HEK293 (cell line): ENCODE measurements at regions not wholly inside any gene's neighbourhood (a gene's known extent, or its start where the extent isn't known, plus 50 kb on each side); places are given as distances from the start of the nearest gene placed in this dataset.

Experiments
- CTCF ChIA-PET: fragments of 350-600 bp; formaldehyde crosslinking; extraction: SDS; loops from one replicate; lab custom pipeline; 2021; ENCODE audit warnings: antibody characterized with exemption; lab: Yijun Ruan, JAX
- POLR2A ChIA-PET: fragments of 300-600 bp; formaldehyde crosslinking; extraction: SDS; loops from one replicate; lab custom pipeline; 2020; ENCODE audit warnings: antibody characterized with exemption, inconsistent platforms; lab: Yijun Ruan, JAX
- H3K27ac ChIP-seq: fragments of 200-500 bp; sonication (Bioruptor generic); 2 replicates; pipeline ENCODE4 v1.5.1; 2014; ENCODE audit warnings: low read depth, low read length, control low read depth, inconsistent platforms; ENCODE audit errors: extremely low read depth
- H3K36me3 ChIP-seq, 2 experiments: fragments of 200-500 bp in 1 of 2; sonication (Bioruptor generic) in 1 of 2; 1 replicate in 1 of 2; 2 replicates in 1 of 2; pipeline ENCODE4 v1.5.1; 2014 to 2017; ENCODE audit warnings: inconsistent platforms in 2 of 2, low read length in 2 of 2; ENCODE audit not compliant: control insufficient read depth in 2 of 2, insufficient read depth in 1 of 2
- H3K4me1 ChIP-seq: fragments of 200-500 bp; sonication (Bioruptor generic); 2 replicates; pipeline ENCODE4 v1.5.1; 2014; ENCODE audit warnings: mild to moderate bottlenecking, low read length, inconsistent platforms; ENCODE audit not compliant: control insufficient read depth, insufficient read depth
- H3K4me3 ChIP-seq: 2 replicates; pipeline ENCODE4 v1.5.1; 2011; ENCODE audit warnings: low read depth, mild to moderate bottlenecking, control low read depth, low read length, moderate library complexity
- H3K9me3 ChIP-seq: fragments of 200-500 bp; sonication (Bioruptor generic); 2 replicates; pipeline ENCODE4 v1.5.1; 2014; ENCODE audit warnings: low read depth, low read length, inconsistent platforms; ENCODE audit not compliant: control insufficient read depth, insufficient read depth
- BCL11A ChIP-seq: fragments of 450-650 bp; formaldehyde crosslinking; IDR thresholded peaks from 2 replicates; pipeline ENCODE4 v1.5.1; 2016; ENCODE audit warnings: low read depth, missing biosample characterization, missing genetic modification characterization
- HOXA7 ChIP-seq: sonication (generic); formaldehyde crosslinking; IDR thresholded peaks from 2 replicates; pipeline ENCODE4 v1.8.1; 2022; ENCODE audit warnings: missing genetic modification reagents, borderline replicate concordance
- OSR2 ChIP-seq: fragments of 450-650 bp; formaldehyde crosslinking; IDR thresholded peaks from 2 replicates; pipeline ENCODE4 v1.5.1; 2016; ENCODE audit warnings: missing biosample characterization, missing genetic modification characterization
- SALL2 ChIP-seq: fragments of 450-650 bp; formaldehyde crosslinking; IDR thresholded peaks from 2 replicates; pipeline ENCODE4 v1.5.0; 2017; ENCODE audit warnings: missing biosample characterization, mild to moderate bottlenecking, missing genetic modification characterization, borderline replicate concordance
- TCF7L2 ChIP-seq: IDR thresholded peaks from 2 replicates; pipeline ENCODE4 v1.6.1; 2011; ENCODE audit warnings: low read depth, mild to moderate bottlenecking, inconsistent platforms, low read length, moderate library complexity, borderline replicate concordance
- ZBTB21 ChIP-seq: fragments of 450-650 bp; formaldehyde crosslinking; IDR thresholded peaks from 2 replicates; pipeline ENCODE4 v1.5.1; 2017; ENCODE audit warnings: missing biosample characterization, missing genetic modification characterization
- ZFHX2 ChIP-seq: fragments of 450-650 bp; formaldehyde crosslinking; conservative IDR thresholded peaks from 2 replicates; pipeline ENCODE4 v1.5.1; 2016; ENCODE audit warnings: missing biosample characterization, missing genetic modification characterization
- ZNF155 ChIP-seq: fragments of 450-650 bp; formaldehyde crosslinking; IDR thresholded peaks from 2 replicates; pipeline ENCODE4 v1.5.1; 2016; ENCODE audit warnings: missing biosample characterization, missing genetic modification characterization
- ZNF184 ChIP-seq: fragments of 450-650 bp; IDR thresholded peaks from 2 replicates; pipeline ENCODE4 v1.5.1; 2018; ENCODE audit warnings: missing biosample characterization, mild to moderate bottlenecking, missing genetic modification characterization
- ZNF302 ChIP-seq: fragments of 450-650 bp; formaldehyde crosslinking; IDR thresholded peaks from 2 replicates; pipeline ENCODE4 v1.5.1; 2016; ENCODE audit warnings: missing biosample characterization, missing genetic modification characterization, low read depth
- ZNF37A ChIP-seq: fragments of 450-650 bp; IDR thresholded peaks from 2 replicates; pipeline ENCODE4 v1.5.1; 2018; ENCODE audit warnings: missing biosample characterization, missing genetic modification characterization
- ZNF530 ChIP-seq: fragments of 450-650 bp; formaldehyde crosslinking; IDR thresholded peaks from 2 replicates; pipeline ENCODE4 v1.5.1; 2016; ENCODE audit warnings: low read depth, missing biosample characterization, missing genetic modification characterization
- ZNF623 ChIP-seq: fragments of 450-650 bp; formaldehyde crosslinking; IDR thresholded peaks from 2 replicates; pipeline ENCODE4 v1.5.1; 2016; ENCODE audit warnings: missing biosample characterization, missing genetic modification characterization
- ZNF626 ChIP-seq: fragments of 450-650 bp; sonication (Bioruptor Pico); formaldehyde crosslinking; IDR thresholded peaks from 2 replicates; pipeline ENCODE4 v1.5.1; 2018; ENCODE audit warnings: missing biosample characterization, missing genetic modification characterization, inconsistent platforms
- ZNF768 ChIP-seq: fragments of 450-650 bp; formaldehyde crosslinking; IDR thresholded peaks from 2 replicates; pipeline ENCODE4 v1.5.1; 2018; ENCODE audit warnings: missing biosample characterization, mild to moderate bottlenecking, missing genetic modification characterization
- ZNF776 ChIP-seq: fragments of 450-650 bp; formaldehyde crosslinking; IDR thresholded peaks from 2 replicates; pipeline ENCODE4 v1.5.0; 2017; ENCODE audit warnings: missing biosample characterization, missing genetic modification characterization, borderline replicate concordance
- ZNF843 ChIP-seq: fragments of 450-650 bp; formaldehyde crosslinking; IDR thresholded peaks from 2 replicates; pipeline ENCODE4 v1.5.1; 2016; ENCODE audit warnings: missing biosample characterization, missing genetic modification characterization
- TF ChIP-seq, protein P1 (sequence below): fragments of 450-650 bp; formaldehyde crosslinking; IDR thresholded peaks from 2 replicates; pipeline ENCODE4 v1.5.1; 2016; ENCODE audit warnings: missing biosample characterization, missing genetic modification characterization, borderline replicate concordance
- TF ChIP-seq, protein P2 (sequence below): fragments of 450-650 bp; formaldehyde crosslinking; IDR thresholded peaks from 2 replicates; pipeline ENCODE4 v1.5.1; 2017; ENCODE audit warnings: missing biosample characterization, missing genetic modification characterization
- TF ChIP-seq, protein P3 (sequence below): fragments of 450-650 bp; formaldehyde crosslinking; IDR thresholded peaks from 2 replicates; pipeline ENCODE4 v1.5.1; 2016; ENCODE audit warnings: missing biosample characterization, missing genetic modification characterization

DNA sequence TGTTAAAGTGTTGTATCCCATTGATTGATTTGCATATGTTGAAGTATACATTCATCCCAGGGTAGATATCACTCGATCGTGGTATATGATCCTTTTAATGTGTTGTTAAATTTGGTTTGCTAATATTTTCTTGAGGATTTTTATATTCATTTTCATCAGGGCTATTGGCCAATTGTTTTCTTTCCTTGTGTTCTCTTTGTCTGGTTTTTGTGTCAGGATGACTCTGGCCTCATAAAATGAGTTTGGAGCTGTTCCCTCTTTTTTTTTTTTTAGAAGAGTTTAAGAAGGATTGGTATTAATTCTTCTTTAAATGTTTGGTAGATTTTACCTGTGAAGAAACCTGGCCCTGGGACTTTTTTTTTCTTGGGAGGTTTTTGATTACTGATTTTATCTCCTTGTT, 303.5 kb upstream of the RTL1 start:
- Histone ChIP-seq H3K36me3 (no peaks in the 10 kb centered on the region), H3K9me3 (no peaks in the 10 kb centered on the region), H3K27ac (no peak overlapping the region), H3K4me1 (no peaks in the 10 kb centered on the region), H3K4me3 (no peak overlapping the region)
- POLR2A ChIA-PET = no interaction called here
- no peak for TF ChIP-seq TCF7L2
- no peak for TF ChIP-seq ZNF768 (tag by site-specific recombination)
- TF ChIP-seq ZBTB21 (tag by site-specific recombination) = no peak
- TF ChIP-seq ZNF155 (tag by site-specific recombination) = no peak
- TF ChIP-seq ZNF530 (tag by site-specific recombination) = no peak
- no peak for TF ChIP-seq ZNF184 (tag by site-specific recombination)
- no peak for TF ChIP-seq OSR2
- TF ChIP-seq HOXA7 (CRISPR knock-in tag) = no peak
- TF ChIP-seq ZNF37A (tag by site-specific recombination) = no peak
- TF ChIP-seq, protein P1, sequence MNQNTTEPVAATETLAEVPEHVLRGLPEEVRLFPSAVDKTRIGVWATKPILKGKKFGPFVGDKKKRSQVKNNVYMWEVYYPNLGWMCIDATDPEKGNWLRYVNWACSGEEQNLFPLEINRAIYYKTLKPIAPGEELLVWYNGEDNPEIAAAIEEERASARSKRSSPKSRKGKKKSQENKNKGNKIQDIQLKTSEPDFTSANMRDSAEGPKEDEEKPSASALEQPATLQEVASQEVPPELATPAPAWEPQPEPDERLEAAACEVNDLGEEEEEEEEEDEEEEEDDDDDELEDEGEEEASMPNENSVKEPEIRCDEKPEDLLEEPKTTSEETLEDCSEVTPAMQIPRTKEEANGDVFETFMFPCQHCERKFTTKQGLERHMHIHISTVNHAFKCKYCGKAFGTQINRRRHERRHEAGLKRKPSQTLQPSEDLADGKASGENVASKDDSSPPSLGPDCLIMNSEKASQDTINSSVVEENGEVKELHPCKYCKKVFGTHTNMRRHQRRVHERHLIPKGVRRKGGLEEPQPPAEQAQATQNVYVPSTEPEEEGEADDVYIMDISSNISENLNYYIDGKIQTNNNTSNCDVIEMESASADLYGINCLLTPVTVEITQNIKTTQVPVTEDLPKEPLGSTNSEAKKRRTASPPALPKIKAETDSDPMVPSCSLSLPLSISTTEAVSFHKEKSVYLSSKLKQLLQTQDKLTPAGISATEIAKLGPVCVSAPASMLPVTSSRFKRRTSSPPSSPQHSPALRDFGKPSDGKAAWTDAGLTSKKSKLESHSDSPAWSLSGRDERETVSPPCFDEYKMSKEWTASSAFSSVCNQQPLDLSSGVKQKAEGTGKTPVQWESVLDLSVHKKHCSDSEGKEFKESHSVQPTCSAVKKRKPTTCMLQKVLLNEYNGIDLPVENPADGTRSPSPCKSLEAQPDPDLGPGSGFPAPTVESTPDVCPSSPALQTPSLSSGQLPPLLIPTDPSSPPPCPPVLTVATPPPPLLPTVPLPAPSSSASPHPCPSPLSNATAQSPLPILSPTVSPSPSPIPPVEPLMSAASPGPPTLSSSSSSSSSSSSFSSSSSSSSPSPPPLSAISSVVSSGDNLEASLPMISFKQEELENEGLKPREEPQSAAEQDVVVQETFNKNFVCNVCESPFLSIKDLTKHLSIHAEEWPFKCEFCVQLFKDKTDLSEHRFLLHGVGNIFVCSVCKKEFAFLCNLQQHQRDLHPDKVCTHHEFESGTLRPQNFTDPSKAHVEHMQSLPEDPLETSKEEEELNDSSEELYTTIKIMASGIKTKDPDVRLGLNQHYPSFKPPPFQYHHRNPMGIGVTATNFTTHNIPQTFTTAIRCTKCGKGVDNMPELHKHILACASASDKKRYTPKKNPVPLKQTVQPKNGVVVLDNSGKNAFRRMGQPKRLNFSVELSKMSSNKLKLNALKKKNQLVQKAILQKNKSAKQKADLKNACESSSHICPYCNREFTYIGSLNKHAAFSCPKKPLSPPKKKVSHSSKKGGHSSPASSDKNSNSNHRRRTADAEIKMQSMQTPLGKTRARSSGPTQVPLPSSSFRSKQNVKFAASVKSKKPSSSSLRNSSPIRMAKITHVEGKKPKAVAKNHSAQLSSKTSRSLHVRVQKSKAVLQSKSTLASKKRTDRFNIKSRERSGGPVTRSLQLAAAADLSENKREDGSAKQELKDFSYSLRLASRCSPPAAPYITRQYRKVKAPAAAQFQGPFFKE (tag by site-specific recombination) = no peak
- TF ChIP-seq ZNF843 (tag by site-specific recombination) = no peak
- no peak for TF ChIP-seq SALL2 (tag by site-specific recombination)
- TF ChIP-seq ZNF776 (tag by site-specific recombination) = no peak
- no peak for TF ChIP-seq ZNF623 (tag by site-specific recombination)
- no peak for TF ChIP-seq ZFHX2 (tag by site-specific recombination)
- TF ChIP-seq ZNF302 (tag by site-specific recombination) = no peak
- TF ChIP-seq, protein P2, sequence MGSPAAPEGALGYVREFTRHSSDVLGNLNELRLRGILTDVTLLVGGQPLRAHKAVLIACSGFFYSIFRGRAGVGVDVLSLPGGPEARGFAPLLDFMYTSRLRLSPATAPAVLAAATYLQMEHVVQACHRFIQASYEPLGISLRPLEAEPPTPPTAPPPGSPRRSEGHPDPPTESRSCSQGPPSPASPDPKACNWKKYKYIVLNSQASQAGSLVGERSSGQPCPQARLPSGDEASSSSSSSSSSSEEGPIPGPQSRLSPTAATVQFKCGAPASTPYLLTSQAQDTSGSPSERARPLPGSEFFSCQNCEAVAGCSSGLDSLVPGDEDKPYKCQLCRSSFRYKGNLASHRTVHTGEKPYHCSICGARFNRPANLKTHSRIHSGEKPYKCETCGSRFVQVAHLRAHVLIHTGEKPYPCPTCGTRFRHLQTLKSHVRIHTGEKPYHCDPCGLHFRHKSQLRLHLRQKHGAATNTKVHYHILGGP = no peak
- TF ChIP-seq BCL11A (tag by site-specific recombination) = no peak
- TF ChIP-seq, protein P3, sequence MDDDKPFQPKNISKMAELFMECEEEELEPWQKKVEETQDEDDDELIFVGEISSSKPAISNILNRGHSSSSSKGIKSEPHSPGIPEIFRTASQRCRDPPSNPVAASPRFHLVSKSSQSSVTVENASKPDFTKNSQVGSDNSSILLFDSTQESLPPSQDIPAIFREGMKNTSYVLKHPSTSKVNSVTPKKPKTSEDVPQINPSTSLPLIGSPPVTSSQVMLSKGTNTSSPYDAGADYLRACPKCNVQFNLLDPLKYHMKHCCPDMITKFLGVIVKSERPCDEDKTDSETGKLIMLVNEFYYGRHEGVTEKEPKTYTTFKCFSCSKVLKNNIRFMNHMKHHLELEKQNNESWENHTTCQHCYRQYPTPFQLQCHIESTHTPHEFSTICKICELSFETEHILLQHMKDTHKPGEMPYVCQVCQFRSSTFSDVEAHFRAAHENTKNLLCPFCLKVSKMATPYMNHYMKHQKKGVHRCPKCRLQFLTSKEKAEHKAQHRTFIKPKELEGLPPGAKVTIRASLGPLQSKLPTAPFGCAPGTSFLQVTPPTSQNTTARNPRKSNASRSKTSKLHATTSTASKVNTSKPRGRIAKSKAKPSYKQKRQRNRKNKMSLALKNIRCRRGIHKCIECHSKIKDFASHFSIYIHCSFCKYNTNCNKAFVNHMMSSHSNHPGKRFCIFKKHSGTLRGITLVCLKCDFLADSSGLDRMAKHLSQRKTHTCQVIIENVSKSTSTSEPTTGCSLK = no peak
- TF ChIP-seq ZNF626 (tag by site-specific recombination) = no peak
- CTCF ChIA-PET = no interaction called here
